ENCODE measurements at regions not wholly inside any gene's neighbourhood (a gene's known extent, or its start where the extent isn't known, plus 50 kb on each side); places are given as distances from the start of the nearest gene placed in this dataset.

- TF ChIP-seq POLR2AphosphoS5 (IDR thresholded peaks at IDR 0.05) (no peak), CTCF (IDR thresholded peaks at IDR 0.05 in 8 of 11, conservative IDR thresholded peaks at IDR 0.05 in 3 of 11) (no peak), POLR2A (IDR thresholded peaks at IDR 0.05) (no peak)
Measured at GRCh38 chr6:148650941-148651505, 95.8 kb upstream of the UST start.
